ENCODE measurements at regions not wholly inside any gene's neighbourhood (a gene's known extent, or its start where the extent isn't known, plus 50 kb on each side); places are given as distances from the start of the nearest gene placed in this dataset.

DNA sequence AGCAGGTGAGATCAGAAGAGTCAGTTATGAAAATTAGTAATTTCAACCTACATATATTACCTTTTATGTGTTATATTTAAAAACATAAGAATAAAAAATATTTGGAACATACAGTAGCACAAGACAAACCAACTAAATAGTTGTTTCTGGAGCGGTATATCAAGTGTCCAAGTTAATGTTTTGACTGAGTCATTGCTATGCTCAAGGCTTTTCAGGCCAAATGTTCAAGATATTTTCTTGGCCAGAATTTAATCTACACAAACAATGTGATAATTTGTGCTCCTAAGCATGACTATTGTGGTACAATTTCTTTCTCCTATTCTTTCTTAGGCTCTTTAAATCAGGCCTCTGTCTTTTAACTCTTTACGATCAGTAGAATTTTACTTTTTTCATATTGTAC lies 412.4 kb downstream of the RAP2B start:
- H3K9me3 Mint-ChIP-seq: peaks cover 11% of the 10 kb centered on the region
- peaks cover 6% of the 10 kb centered on the region; the same call in 1 of the 2 replicates for H3K4me1 Mint-ChIP-seq
- ATAC-seq (no peak), DNase-seq (ENCODE audit: low spot score) (no peak)
- no peak overlapping the region for H3K27ac Mint-ChIP-seq
- CTCF ChIA-PET: no interaction called here
- POLR2A ChIA-PET: interaction anchor here (0.6 kb wide), 1 partner anchor 94 kb away, joined by 3 read pairs; no protein-coding TSS in a partner anchor
- no peaks in the 10 kb centered on the region; the same call in 1 of the 2 replicates for H3K36me3 Mint-ChIP-seq
- no peaks in the 10 kb centered on the region for H3K27me3 Mint-ChIP-seq (ENCODE audit: low read depth)
- no peak for TF ChIP-seq ZNF671 (CRISPR knock-in tag; IDR thresholded peaks at IDR 0.05)
- TF ChIP-seq, protein P1, sequence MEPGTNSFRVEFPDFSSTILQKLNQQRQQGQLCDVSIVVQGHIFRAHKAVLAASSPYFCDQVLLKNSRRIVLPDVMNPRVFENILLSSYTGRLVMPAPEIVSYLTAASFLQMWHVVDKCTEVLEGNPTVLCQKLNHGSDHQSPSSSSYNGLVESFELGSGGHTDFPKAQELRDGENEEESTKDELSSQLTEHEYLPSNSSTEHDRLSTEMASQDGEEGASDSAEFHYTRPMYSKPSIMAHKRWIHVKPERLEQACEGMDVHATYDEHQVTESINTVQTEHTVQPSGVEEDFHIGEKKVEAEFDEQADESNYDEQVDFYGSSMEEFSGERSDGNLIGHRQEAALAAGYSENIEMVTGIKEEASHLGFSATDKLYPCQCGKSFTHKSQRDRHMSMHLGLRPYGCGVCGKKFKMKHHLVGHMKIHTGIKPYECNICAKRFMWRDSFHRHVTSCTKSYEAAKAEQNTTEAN (CRISPR knock-in tag; IDR thresholded peaks at IDR 0.05): no peak
- TF ChIP-seq CREM (CRISPR knock-in tag; IDR thresholded peaks at IDR 0.05): no peak
- no peak for TF ChIP-seq FOXP1 (CRISPR knock-in tag; IDR thresholded peaks at IDR 0.05; ENCODE audit: borderline replicate concordance)
- TF ChIP-seq ZNF423 (CRISPR knock-in tag; IDR thresholded peaks at IDR 0.05): no peak
- TF ChIP-seq SMAD4 (CRISPR knock-in tag; IDR thresholded peaks at IDR 0.05): no peak
- no peak for TF ChIP-seq FOXK1 (CRISPR knock-in tag; IDR thresholded peaks at IDR 0.05)
- TF ChIP-seq, protein P2, sequence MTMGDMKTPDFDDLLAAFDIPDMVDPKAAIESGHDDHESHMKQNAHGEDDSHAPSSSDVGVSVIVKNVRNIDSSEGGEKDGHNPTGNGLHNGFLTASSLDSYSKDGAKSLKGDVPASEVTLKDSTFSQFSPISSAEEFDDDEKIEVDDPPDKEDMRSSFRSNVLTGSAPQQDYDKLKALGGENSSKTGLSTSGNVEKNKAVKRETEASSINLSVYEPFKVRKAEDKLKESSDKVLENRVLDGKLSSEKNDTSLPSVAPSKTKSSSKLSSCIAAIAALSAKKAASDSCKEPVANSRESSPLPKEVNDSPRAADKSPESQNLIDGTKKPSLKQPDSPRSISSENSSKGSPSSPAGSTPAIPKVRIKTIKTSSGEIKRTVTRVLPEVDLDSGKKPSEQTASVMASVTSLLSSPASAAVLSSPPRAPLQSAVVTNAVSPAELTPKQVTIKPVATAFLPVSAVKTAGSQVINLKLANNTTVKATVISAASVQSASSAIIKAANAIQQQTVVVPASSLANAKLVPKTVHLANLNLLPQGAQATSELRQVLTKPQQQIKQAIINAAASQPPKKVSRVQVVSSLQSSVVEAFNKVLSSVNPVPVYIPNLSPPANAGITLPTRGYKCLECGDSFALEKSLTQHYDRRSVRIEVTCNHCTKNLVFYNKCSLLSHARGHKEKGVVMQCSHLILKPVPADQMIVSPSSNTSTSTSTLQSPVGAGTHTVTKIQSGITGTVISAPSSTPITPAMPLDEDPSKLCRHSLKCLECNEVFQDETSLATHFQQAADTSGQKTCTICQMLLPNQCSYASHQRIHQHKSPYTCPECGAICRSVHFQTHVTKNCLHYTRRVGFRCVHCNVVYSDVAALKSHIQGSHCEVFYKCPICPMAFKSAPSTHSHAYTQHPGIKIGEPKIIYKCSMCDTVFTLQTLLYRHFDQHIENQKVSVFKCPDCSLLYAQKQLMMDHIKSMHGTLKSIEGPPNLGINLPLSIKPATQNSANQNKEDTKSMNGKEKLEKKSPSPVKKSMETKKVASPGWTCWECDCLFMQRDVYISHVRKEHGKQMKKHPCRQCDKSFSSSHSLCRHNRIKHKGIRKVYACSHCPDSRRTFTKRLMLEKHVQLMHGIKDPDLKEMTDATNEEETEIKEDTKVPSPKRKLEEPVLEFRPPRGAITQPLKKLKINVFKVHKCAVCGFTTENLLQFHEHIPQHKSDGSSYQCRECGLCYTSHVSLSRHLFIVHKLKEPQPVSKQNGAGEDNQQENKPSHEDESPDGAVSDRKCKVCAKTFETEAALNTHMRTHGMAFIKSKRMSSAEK (CRISPR knock-in tag; IDR thresholded peaks at IDR 0.05; ENCODE audit: borderline replicate concordance): no peak
- no peak for TF ChIP-seq NFATC4 (CRISPR knock-in tag; IDR thresholded peaks at IDR 0.05)
- TF ChIP-seq MYBL2 (CRISPR knock-in tag; IDR thresholded peaks at IDR 0.05): no peak
- no peak overlapping the region for H3K4me3 Mint-ChIP-seq

DNA sequence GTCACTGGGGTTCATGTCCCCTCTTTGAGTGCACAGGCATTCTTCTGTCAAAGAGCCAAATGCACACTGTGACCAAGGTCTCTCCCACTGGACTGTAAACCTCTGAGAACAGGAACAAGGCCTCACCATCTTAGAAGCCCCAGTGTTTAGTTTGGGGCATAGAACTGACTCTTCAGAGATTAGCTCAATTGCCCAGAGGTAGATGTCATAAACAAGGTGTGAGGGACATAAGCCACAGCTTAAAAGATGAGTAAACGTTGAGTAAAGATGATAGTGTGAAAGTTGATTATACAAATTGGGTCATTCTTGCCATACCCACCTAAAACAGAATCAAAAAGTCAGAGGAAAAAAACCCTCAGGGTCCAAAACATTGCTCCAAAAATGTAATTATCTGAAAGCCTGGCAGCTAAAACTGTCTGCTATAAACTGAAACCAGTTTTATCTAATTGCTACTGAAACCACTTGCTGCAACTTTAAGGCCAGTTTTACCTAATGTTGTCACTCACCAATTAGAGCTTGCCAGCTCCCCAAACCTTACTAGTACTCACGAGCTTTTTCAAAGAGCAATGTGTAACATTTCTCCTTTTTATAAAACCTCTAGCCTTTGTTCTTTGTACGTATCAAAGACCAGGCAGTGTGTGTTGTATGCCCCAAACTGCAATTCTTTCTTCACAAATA lies 415.2 kb downstream of the RAP2B start:
- POLR2A ChIA-PET: no interaction called here
- Mint-ChIP-seq H3K4me3 (no peak overlapping the region), H3K4me1 (peaks cover 6% of the 10 kb centered on the region; the same call in 1 of the 2 replicates), H3K36me3 (no peaks in the 10 kb centered on the region; the same call in 1 of the 2 replicates), H3K27ac (no peak overlapping the region), H3K27me3 (ENCODE audit: low read depth) (no peaks in the 10 kb centered on the region), H3K9me3 (no peaks in the 10 kb centered on the region)
- DNase-seq (ENCODE audit: low spot score) (no peak), ATAC-seq (no peak)
- CTCF ChIA-PET: no interaction called here
- TF ChIP-seq, protein P3, sequence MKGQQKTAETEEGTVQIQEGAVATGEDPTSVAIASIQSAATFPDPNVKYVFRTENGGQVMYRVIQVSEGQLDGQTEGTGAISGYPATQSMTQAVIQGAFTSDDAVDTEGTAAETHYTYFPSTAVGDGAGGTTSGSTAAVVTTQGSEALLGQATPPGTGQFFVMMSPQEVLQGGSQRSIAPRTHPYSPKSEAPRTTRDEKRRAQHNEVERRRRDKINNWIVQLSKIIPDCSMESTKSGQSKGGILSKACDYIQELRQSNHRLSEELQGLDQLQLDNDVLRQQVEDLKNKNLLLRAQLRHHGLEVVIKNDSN (CRISPR knock-in tag; IDR thresholded peaks at IDR 0.05): no peak
- TF ChIP-seq SMAD3 (CRISPR knock-in tag; IDR thresholded peaks at IDR 0.05; ENCODE audit: borderline replicate concordance) (no peak), CBFB (CRISPR knock-in tag; IDR thresholded peaks at IDR 0.05; ENCODE audit: low read depth) (no peak), EMX1 (CRISPR knock-in tag; IDR thresholded peaks at IDR 0.05) (no peak)
- TF ChIP-seq, protein P4, sequence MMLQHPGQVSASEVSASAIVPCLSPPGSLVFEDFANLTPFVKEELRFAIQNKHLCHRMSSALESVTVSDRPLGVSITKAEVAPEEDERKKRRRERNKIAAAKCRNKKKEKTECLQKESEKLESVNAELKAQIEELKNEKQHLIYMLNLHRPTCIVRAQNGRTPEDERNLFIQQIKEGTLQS (CRISPR knock-in tag; conservative IDR thresholded peaks at IDR 0.05): no peak
- TF ChIP-seq, protein P5, sequence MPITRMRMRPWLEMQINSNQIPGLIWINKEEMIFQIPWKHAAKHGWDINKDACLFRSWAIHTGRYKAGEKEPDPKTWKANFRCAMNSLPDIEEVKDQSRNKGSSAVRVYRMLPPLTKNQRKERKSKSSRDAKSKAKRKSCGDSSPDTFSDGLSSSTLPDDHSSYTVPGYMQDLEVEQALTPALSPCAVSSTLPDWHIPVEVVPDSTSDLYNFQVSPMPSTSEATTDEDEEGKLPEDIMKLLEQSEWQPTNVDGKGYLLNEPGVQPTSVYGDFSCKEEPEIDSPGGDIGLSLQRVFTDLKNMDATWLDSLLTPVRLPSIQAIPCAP (CRISPR knock-in tag; IDR thresholded peaks at IDR 0.05): no peak
- TF ChIP-seq, protein P6, sequence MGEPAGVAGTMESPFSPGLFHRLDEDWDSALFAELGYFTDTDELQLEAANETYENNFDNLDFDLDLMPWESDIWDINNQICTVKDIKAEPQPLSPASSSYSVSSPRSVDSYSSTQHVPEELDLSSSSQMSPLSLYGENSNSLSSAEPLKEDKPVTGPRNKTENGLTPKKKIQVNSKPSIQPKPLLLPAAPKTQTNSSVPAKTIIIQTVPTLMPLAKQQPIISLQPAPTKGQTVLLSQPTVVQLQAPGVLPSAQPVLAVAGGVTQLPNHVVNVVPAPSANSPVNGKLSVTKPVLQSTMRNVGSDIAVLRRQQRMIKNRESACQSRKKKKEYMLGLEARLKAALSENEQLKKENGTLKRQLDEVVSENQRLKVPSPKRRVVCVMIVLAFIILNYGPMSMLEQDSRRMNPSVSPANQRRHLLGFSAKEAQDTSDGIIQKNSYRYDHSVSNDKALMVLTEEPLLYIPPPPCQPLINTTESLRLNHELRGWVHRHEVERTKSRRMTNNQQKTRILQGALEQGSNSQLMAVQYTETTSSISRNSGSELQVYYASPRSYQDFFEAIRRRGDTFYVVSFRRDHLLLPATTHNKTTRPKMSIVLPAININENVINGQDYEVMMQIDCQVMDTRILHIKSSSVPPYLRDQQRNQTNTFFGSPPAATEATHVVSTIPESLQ (CRISPR knock-in tag; IDR thresholded peaks at IDR 0.05): no peak
- TF ChIP-seq, protein P7, sequence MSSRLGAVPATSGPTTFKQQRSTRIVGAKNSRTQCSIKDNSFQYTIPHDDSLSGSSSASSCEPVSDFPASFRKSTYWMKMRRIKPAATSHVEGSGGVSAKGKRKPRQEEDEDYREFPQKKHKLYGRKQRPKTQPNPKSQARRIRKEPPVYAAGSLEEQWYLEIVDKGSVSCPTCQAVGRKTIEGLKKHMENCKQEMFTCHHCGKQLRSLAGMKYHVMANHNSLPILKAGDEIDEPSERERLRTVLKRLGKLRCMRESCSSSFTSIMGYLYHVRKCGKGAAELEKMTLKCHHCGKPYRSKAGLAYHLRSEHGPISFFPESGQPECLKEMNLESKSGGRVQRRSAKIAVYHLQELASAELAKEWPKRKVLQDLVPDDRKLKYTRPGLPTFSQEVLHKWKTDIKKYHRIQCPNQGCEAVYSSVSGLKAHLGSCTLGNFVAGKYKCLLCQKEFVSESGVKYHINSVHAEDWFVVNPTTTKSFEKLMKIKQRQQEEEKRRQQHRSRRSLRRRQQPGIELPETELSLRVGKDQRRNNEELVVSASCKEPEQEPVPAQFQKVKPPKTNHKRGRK (CRISPR knock-in tag; IDR thresholded peaks at IDR 0.05; ENCODE audit: borderline replicate concordance): no peak
- TF ChIP-seq, protein P1 (CRISPR knock-in tag; IDR thresholded peaks at IDR 0.05): no peak
- TF ChIP-seq, protein P8, sequence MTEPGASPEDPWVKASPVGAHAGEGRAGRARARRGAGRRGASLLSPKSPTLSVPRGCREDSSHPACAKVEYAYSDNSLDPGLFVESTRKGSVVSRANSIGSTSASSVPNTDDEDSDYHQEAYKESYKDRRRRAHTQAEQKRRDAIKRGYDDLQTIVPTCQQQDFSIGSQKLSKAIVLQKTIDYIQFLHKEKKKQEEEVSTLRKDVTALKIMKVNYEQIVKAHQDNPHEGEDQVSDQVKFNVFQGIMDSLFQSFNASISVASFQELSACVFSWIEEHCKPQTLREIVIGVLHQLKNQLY (CRISPR knock-in tag; IDR thresholded peaks at IDR 0.05): no peak

All from WTC11 (cell line).